ENCODE measurements at regions not wholly inside any gene's neighbourhood (a gene's known extent, or its start where the extent isn't known, plus 50 kb on each side); places are given as distances from the start of the nearest gene placed in this dataset.

DNA sequence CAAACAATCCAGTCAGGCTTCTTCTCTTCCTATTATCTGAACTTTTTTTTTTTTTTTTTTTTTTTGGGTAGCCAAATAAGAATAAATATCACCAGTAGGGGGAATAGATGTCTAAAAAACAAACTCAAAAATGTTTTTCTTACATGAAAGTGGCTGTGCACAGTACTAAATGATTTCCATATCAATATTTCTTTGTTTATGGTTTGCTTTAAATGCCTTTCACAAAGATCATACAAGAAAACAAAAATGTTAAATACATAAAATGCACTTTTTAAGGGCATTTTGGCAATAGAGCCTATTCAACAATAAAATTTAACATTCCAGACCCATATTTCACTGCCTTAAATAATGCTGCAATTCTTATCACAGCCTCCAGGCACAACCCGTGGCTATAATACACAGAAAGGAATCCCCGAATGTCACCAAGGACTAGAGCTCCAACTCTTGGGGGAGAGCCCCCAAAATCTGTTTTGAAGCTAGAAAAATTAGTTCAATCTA is 91.1 kb upstream of the TBCA start:
- TF ChIP-seq, protein P1, sequence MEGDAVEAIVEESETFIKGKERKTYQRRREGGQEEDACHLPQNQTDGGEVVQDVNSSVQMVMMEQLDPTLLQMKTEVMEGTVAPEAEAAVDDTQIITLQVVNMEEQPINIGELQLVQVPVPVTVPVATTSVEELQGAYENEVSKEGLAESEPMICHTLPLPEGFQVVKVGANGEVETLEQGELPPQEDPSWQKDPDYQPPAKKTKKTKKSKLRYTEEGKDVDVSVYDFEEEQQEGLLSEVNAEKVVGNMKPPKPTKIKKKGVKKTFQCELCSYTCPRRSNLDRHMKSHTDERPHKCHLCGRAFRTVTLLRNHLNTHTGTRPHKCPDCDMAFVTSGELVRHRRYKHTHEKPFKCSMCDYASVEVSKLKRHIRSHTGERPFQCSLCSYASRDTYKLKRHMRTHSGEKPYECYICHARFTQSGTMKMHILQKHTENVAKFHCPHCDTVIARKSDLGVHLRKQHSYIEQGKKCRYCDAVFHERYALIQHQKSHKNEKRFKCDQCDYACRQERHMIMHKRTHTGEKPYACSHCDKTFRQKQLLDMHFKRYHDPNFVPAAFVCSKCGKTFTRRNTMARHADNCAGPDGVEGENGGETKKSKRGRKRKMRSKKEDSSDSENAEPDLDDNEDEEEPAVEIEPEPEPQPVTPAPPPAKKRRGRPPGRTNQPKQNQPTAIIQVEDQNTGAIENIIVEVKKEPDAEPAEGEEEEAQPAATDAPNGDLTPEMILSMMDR (IDR thresholded peaks at IDR 0.05), result no peak
- H3K4me1 Mint-ChIP-seq, result no peaks in the 10 kb centered on the region
- H3K4me3 ChIP-seq (ENCODE audit: low read length), result no peak overlapping the region
- H3K4me1 ChIP-seq (ENCODE audit: control insufficient read depth, insufficient read depth, low read length), result no peaks in the 10 kb centered on the region
- intact Hi-C loops (cut with micrococcal nuclease), result no loop called here
- H3K9me3 Mint-ChIP-seq, result no peaks in the 10 kb centered on the region
- no peaks in the 10 kb centered on the region for H3K27me3 ChIP-seq (ENCODE audit: control insufficient read depth, insufficient read depth, low read length)
- peaks cover 0 to 7% of the 10 kb centered on the region in 2 donors for H3K27me3 Mint-ChIP-seq (ENCODE audit: low read depth in 2 of 2)
- 25% methylated on average over 2 of the region's 2 CpGs for WGBS (ENCODE audit: insufficient coverage)
- H3K36me3 ChIP-seq (ENCODE audit: control insufficient read depth, insufficient read depth, low read length), result no peaks in the 10 kb centered on the region
- H3K4me3 Mint-ChIP-seq, result no peak overlapping the region
- no peak overlapping the region for H3K27ac ChIP-seq (ENCODE audit: low read length)
- no peaks in the 10 kb centered on the region for H3K9me3 ChIP-seq (ENCODE audit: control insufficient read depth, insufficient read depth, low read length)
- no peaks in the 10 kb centered on the region for H3K36me3 Mint-ChIP-seq
- no peak for ATAC-seq
- no peak overlapping the region for H3K27ac Mint-ChIP-seq
- DNase-seq, result no peak

DNA sequence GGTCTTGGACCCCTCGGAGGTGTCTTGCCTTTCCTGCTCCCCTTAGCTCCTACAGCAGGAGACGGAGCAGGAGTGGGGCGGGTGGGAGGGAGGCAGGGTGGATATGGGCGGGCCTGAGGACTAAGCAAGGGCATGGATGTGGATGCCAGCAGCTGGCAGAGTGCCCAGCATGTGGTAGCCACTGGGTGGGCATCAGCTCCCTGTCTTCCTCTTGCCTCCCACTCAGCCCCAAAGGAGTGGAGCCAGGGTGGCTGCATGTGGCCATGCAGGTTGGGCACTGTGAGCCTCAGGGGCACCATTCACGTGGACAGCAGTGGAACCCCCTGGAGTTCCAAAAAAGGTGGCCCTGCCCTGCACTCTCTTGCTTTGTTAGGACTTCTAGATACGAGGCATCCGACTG is 90.1 kb upstream of the TBCA start:
- Histone ChIP-seq H3K27me3 (ENCODE audit: control insufficient read depth, insufficient read depth, low read length) (no peaks in the 10 kb centered on the region), H3K27ac (ENCODE audit: low read length) (no peak overlapping the region), H3K36me3 (ENCODE audit: control insufficient read depth, insufficient read depth, low read length) (no peaks in the 10 kb centered on the region), H3K4me1 (ENCODE audit: control insufficient read depth, insufficient read depth, low read length) (no peaks in the 10 kb centered on the region), H3K9me3 (ENCODE audit: control insufficient read depth, insufficient read depth, low read length) (no peaks in the 10 kb centered on the region), H3K4me3 (ENCODE audit: low read length) (no peak overlapping the region)
- Mint-ChIP-seq H3K4me1 (no peaks in the 10 kb centered on the region), H3K27me3 (ENCODE audit: low read depth in 2 of 2) (peaks cover 0 to 11% of the 10 kb centered on the region in 2 donors), H3K9me3 (no peaks in the 10 kb centered on the region), H3K4me3 (no peak overlapping the region), H3K36me3 (no peaks in the 10 kb centered on the region), H3K27ac (no peak overlapping the region)
- DNase-seq (no peak), ATAC-seq (no peak)
- WGBS (ENCODE audit: insufficient coverage), result 82% methylated on average over 7 of the region's 7 CpGs
- TF ChIP-seq, protein P1 (IDR thresholded peaks at IDR 0.05), result no peak
- intact Hi-C loops (cut with micrococcal nuclease), result no loop called here

DNA sequence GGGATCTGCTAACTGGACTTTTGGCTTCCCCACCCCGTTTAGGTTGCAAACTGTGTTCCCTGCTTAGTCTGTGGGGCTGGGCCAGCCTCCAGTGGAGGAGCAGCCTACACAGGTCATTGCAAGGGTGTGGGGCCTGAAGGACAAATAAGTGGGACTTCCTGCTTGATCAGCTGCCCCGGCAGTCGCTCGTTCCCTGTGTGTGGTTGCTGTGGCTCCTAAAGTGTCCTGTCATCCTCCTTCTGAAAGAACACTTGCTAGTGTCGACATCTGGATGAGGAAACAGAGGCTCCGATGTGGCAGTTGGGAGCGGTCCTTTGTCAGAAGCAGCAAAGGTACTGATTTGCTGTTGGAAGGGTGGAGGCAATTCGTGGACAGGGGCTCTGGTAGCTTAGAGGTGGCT is 88.9 kb upstream of the TBCA start:
- ATAC-seq (peak in 1 of 3 donors; percentile 17), DNase-seq (no peak)
- intact Hi-C loops (cut with micrococcal nuclease), result no loop called here
- no peaks in the 10 kb centered on the region for H3K36me3 ChIP-seq (ENCODE audit: control insufficient read depth, insufficient read depth, low read length)
- Mint-ChIP-seq H3K4me3 (no peak overlapping the region), H3K9me3 (no peaks in the 10 kb centered on the region), H3K27me3 (ENCODE audit: low read depth in 2 of 2) (peaks cover 0 to 15% of the 10 kb centered on the region in 2 donors), H3K4me1 (no peaks in the 10 kb centered on the region), H3K36me3 (no peaks in the 10 kb centered on the region), H3K27ac (no peak overlapping the region)
- H3K27ac ChIP-seq (ENCODE audit: low read length), result no peak overlapping the region
- no peak overlapping the region for H3K4me3 ChIP-seq (ENCODE audit: low read length)
- H3K27me3 ChIP-seq (ENCODE audit: control insufficient read depth, insufficient read depth, low read length), result no peaks in the 10 kb centered on the region
- H3K9me3 ChIP-seq (ENCODE audit: control insufficient read depth, insufficient read depth, low read length), result no peaks in the 10 kb centered on the region
- TF ChIP-seq, protein P1 (IDR thresholded peaks at IDR 0.05), result no peak
- WGBS (ENCODE audit: insufficient coverage), result 67% methylated on average over 8 of the region's 8 CpGs
- H3K4me1 ChIP-seq (ENCODE audit: control insufficient read depth, insufficient read depth, low read length), result no peaks in the 10 kb centered on the region

DNA sequence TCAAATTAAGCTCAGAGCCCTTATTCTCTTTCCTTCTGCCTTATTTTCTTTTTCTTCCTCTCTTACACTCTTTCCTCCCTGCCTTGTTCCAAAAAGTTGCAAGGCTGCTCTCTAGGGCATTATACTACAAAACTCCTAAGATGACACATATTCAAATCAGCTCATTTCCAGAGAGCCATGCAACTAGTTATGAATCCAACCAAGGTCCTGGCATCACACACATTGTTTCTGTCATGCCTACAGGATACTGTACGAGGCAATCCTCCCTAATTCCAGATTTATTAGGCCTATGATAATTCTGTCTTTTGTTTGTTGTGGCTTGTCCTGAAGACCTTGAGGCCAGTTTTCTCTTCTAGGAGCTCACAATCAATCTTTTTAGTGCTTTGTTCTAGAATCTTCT is 87.0 kb upstream of the TBCA start:
- Mint-ChIP-seq H3K27ac (no peak overlapping the region), H3K9me3 (no peaks in the 10 kb centered on the region), H3K36me3 (no peaks in the 10 kb centered on the region), H3K4me3 (no peak overlapping the region), H3K4me1 (no peaks in the 10 kb centered on the region), H3K27me3 (ENCODE audit: low read depth in 2 of 2) (peaks cover 0 to 20% of the 10 kb centered on the region in 2 donors)
- Histone ChIP-seq H3K4me1 (ENCODE audit: control insufficient read depth, insufficient read depth, low read length) (no peaks in the 10 kb centered on the region), H3K9me3 (ENCODE audit: control insufficient read depth, insufficient read depth, low read length) (no peaks in the 10 kb centered on the region), H3K27ac (ENCODE audit: low read length) (no peak overlapping the region), H3K4me3 (ENCODE audit: low read length) (no peak overlapping the region), H3K27me3 (ENCODE audit: control insufficient read depth, insufficient read depth, low read length) (no peaks in the 10 kb centered on the region), H3K36me3 (ENCODE audit: control insufficient read depth, insufficient read depth, low read length) (no peaks in the 10 kb centered on the region)
- ATAC-seq, result no peak
- WGBS (ENCODE audit: insufficient coverage), result 100% methylated on average over 1 of the region's 1 CpG
- intact Hi-C loops (cut with micrococcal nuclease), result no loop called here
- TF ChIP-seq, protein P1 (IDR thresholded peaks at IDR 0.05), result no peak
- no peak for DNase-seq

Measured in natural killer cell (primary cell).